ENCODE measurements at regions not wholly inside any gene's neighbourhood (a gene's known extent, or its start where the extent isn't known, plus 50 kb on each side); places are given as distances from the start of the nearest gene placed in this dataset.

GRCh38 chr20:22815206-22815551, 219.9 kb upstream of the SSTR4 start:
- TF ChIP-seq POLR2A (IDR thresholded peaks at IDR 0.05) = no peak
- no peak for TF ChIP-seq POLR2AphosphoS5 (IDR thresholded peaks at IDR 0.05; ENCODE audit: insufficient read depth in 1 of 2, low read depth in 1 of 2)
- no peak for TF ChIP-seq CTCF (IDR thresholded peaks at IDR 0.05)
